HepG2 (cell line): ENCODE measurements at regions not wholly inside any gene's neighbourhood (a gene's known extent, or its start where the extent isn't known, plus 50 kb on each side); places are given as distances from the start of the nearest gene placed in this dataset.

Experiments
- ATAC-seq: fragments of 200-7000 bp; cut with Tn5 transposase; 3 replicates; pipeline ENCODE4 v1.9.1; 2020; ENCODE audit warnings: mild to moderate bottlenecking, moderate library complexity
- BruUV-seq: library from RNA; stranded (reverse); fragments of 400-500 nt; replicated peaks from 2 replicates; lab custom pipeline; 2021; lab: Mats Ljungman, UMichigan
- CTCF ChIA-PET: fragments of 300-600 bp; formaldehyde crosslinking; extraction: SDS; loops from one replicate; lab custom pipeline; 2021; ENCODE audit warnings: low total read pairs, inconsistent platforms, low intra/inter-chr PET ratio; lab: Yijun Ruan, JAX
- POLR2A ChIA-PET: fragments of 350-600 bp; sonication (Branson Sonifier 250); formaldehyde crosslinking; loops from one replicate; lab custom pipeline; 2020; ENCODE audit warnings: antibody characterized with exemption, inconsistent platforms; lab: Yijun Ruan, JAX
- DNase-seq: peaks from one replicate; pipeline ENCODE4 v3.0.0-alpha.2; 2015; ENCODE audit warnings: low spot score
- FAIRE-seq: peaks from 3 replicates; lab custom pipeline; 2011; peaks lifted over from hg19 to GRCh38; lab: Jason Lieb, UNC
- H2AFZ ChIP-seq: one replicate; pipeline ENCODE4 v1.6.1; 2011; ENCODE audit warnings: low read length, inconsistent platforms
- H3K27ac ChIP-seq: fragments of 300-600 bp; 3 replicates; pipeline ENCODE4 v1.8.0; 2011; ENCODE audit warnings: mixed run types, mild to moderate bottlenecking, mixed read lengths, low read length, inconsistent platforms; ENCODE audit not compliant: insufficient read depth; ENCODE audit errors: extremely low read length
- H3K27me3 ChIP-seq, 2 experiments: fragments of 200-600 bp in 1 of 2; 2 replicates in 1 of 2; 3 replicates in 1 of 2; pipeline versions ENCODE4 v1.6.0 to v1.8.0; 2011; ENCODE audit warnings: low read length in 2 of 2, mild to moderate bottlenecking in 2 of 2, moderate library complexity in 2 of 2, inconsistent platforms in 1 of 2; ENCODE audit not compliant: insufficient read depth in 2 of 2, control insufficient read depth in 1 of 2
- H3K36me3 ChIP-seq, 2 experiments: fragments of 200-600 bp in 1 of 2; replicated peaks in 1 of 2; 2 replicates in 1 of 2; 3 replicates in 1 of 2; pipeline versions ENCODE4 v1.5.1 to v1.8.0; 2011; ENCODE audit warnings: low read length in 2 of 2, inconsistent platforms in 1 of 2; ENCODE audit not compliant: insufficient read depth in 2 of 2, control insufficient read depth in 1 of 2
- H3K4me1 ChIP-seq: 2 replicates; pipeline ENCODE4 v1.5.1; 2012; ENCODE audit warnings: low read length, inconsistent platforms; ENCODE audit not compliant: insufficient read depth
- H3K4me2 ChIP-seq: 2 replicates; pipeline ENCODE4 v1.6.0; 2011; ENCODE audit warnings: low read depth, low read length, inconsistent platforms
- H3K4me3 ChIP-seq, 3 experiments: fragments of 200-600 bp in 1 of 3; sonication (generic), shearing (Covaris generic) in 1 of 3; replicated peaks in 1 of 3; 2 replicates each; pipeline ENCODE4 v1.5.1; 2011 to 2016; ENCODE audit warnings: low read length in 3 of 3, inconsistent platforms in 2 of 3, low read depth in 2 of 3, mild to moderate bottlenecking in 2 of 3, control low read depth in 1 of 3, mixed read lengths in 1 of 3; ENCODE audit not compliant: insufficient read depth in 1 of 3
- H3K79me2 ChIP-seq: one replicate; pipeline ENCODE4 v1.6.1; 2011; ENCODE audit warnings: low read length, inconsistent platforms; ENCODE audit not compliant: insufficient read depth
- H3K9ac ChIP-seq: 2 replicates; pipeline ENCODE4 v1.6.0; 2011; ENCODE audit warnings: mild to moderate bottlenecking, low read depth, low read length, inconsistent platforms; ENCODE audit not compliant: insufficient read depth
- H3K9me3 ChIP-seq: 2 replicates; pipeline ENCODE4 v1.5.1; 2012; ENCODE audit warnings: mild to moderate bottlenecking, low read length
- H4K20me1 ChIP-seq: 2 replicates; pipeline ENCODE4 v1.6.0; 2011; ENCODE audit warnings: inconsistent platforms, mild to moderate bottlenecking, low read length, moderate library complexity; ENCODE audit not compliant: insufficient read depth
- KAT8 ChIP-seq: IDR thresholded peaks from 2 replicates; pipeline ENCODE4 v1.6.1; 2016; ENCODE audit warnings: missing genetic modification reagents, missing compliant biosample characterization
- ONECUT2 ChIP-seq: sonication (generic); formaldehyde crosslinking; IDR thresholded peaks from 2 replicates; pipeline ENCODE4 v1.4.0; 2020; ENCODE audit warnings: missing genetic modification reagents
- SOX5 ChIP-seq: IDR thresholded peaks from 2 replicates; pipeline ENCODE4 v1.6.1; 2016; ENCODE audit warnings: borderline replicate concordance
- SP1 ChIP-seq, 2 experiments: fragments of 450-650 bp in 1 of 2; sonication (generic) in 1 of 2; formaldehyde crosslinking in 1 of 2; IDR thresholded peaks; 2 replicates each; pipeline versions ENCODE4 v1.4.0 to v1.6.1; 2016 to 2020; ENCODE audit warnings: missing genetic modification reagents in 1 of 2
- ZMYM4 ChIP-seq: sonication (generic); formaldehyde crosslinking; IDR thresholded peaks from 2 replicates; pipeline ENCODE4 v1.8.1; 2023; ENCODE audit warnings: mild to moderate bottlenecking, missing genetic modification reagents
- ZNF224 ChIP-seq: sonication (generic); formaldehyde crosslinking; IDR thresholded peaks from 2 replicates; pipeline ENCODE4 v1.5.0; 2020; ENCODE audit warnings: mild to moderate bottlenecking, missing genetic modification reagents
- ZNF329 ChIP-seq: sonication (generic); formaldehyde crosslinking; IDR thresholded peaks from 2 replicates; pipeline ENCODE4 v1.9.0; 2021; ENCODE audit warnings: low read depth, mild to moderate bottlenecking, missing genetic modification reagents
- ZNF543 ChIP-seq: sonication (generic); formaldehyde crosslinking; IDR thresholded peaks from 2 replicates; pipeline ENCODE4 v1.4.0; 2020; ENCODE audit warnings: mild to moderate bottlenecking, missing genetic modification reagents
- ZNF644 ChIP-seq: IDR thresholded peaks from 2 replicates; pipeline ENCODE4 v1.6.1; 2016; ENCODE audit warnings: low read depth
- ZNF784 ChIP-seq: sonication (generic); formaldehyde crosslinking; IDR thresholded peaks from 2 replicates; pipeline ENCODE4 v1.5.1; 2020; ENCODE audit warnings: missing genetic modification reagents, mild to moderate bottlenecking, borderline replicate concordance
- WGBS: methylation state at CpG from one replicate; pipeline ENCODE4 v1.1.6; 2017; ENCODE audit warnings: low lambda C conversion rate; 5-methylcytosine and 5-hydroxymethylcytosine counted together
- in situ Hi-C: cut with HindIII; loops from 2 replicates; pipeline ENCODE4 v1.10.0; 2017; ENCODE audit warnings: low pct_unique_long_range_greater_than_20kb; ENCODE audit not compliant: extremely low pct_ligation_motif_present
- intact Hi-C: fragments of 100-400 bp; cut with micrococcal nuclease; formaldehyde crosslinking; loops from one replicate; pipeline ENCODE4 v1.10.0; 2022; ENCODE audit not compliant: unreplicated experiment
- TF ChIP-seq, protein P1 (sequence below): sonication (generic); formaldehyde crosslinking; IDR thresholded peaks from 2 replicates; pipeline ENCODE4 v1.4.0; 2020; ENCODE audit warnings: mild to moderate bottlenecking, missing genetic modification reagents
- TF ChIP-seq, protein P2 (sequence below): IDR thresholded peaks from 2 replicates; pipeline ENCODE4 v1.6.1; 2016

DNA sequence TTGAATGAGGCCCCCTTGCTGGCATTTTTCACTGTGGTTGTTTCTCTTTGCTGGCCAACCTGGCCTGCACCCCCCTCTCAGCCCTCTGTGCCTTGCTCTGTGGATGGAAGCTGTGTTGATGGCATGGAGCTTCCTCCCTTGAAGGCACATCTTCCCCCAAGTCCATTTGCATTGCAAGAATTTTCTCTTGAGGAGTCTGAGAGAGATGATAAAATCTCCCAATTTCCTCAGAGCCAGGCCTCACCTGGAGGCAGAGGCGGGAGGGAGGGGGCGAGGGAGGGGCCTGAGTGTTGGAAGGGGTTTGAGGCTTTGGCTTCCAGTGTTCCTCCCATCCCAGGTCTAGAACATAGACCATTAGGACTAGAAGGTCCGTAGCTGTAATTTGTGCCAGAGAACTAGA is 175.1 kb downstream of the SCP2D1 start (continued):
- no peak for TF ChIP-seq KAT8

- Histone ChIP-seq H4K20me1 (no peaks in the 10 kb centered on the region), H2AFZ (no peak overlapping the region), H3K9ac (no peak overlapping the region), H3K4me3 (no peak overlapping the region), H3K4me2 (no peak overlapping the region), H3K36me3 (no peaks in the 10 kb centered on the region), H3K79me2 (no peaks in the 10 kb centered on the region), H3K9me3 (peaks cover 33% of the 10 kb centered on the region), H3K27ac (no peak overlapping the region), H3K4me1 (peaks cover 5% of the 10 kb centered on the region; the same call in 1 of the 2 replicates), H3K27me3 (no peaks in the 10 kb centered on the region)
- 30% methylated on average over 9 of the region's 10 CpGs for WGBS
- BruUV-seq = no TSS peak
- intact Hi-C loops (no loop called here), in situ Hi-C loops (no loop called here)
- DNase-seq = no peak
- TF ChIP-seq ZNF224 (no peak), ZNF644 (no peak), SP1 (IDR thresholded peaks at IDR 0.05) (no peak), SP1 (CRISPR knock-in tag; IDR thresholded peaks at IDR 0.05) (no peak), ONECUT2 (CRISPR knock-in tag) (no peak), SOX5 (CRISPR knock-in tag) (no peak), ZNF784 (no peak), ZMYM4 (no peak), ZNF329 (CRISPR knock-in tag) (no peak), ZNF543 (no peak)
- TF ChIP-seq, protein P1, sequence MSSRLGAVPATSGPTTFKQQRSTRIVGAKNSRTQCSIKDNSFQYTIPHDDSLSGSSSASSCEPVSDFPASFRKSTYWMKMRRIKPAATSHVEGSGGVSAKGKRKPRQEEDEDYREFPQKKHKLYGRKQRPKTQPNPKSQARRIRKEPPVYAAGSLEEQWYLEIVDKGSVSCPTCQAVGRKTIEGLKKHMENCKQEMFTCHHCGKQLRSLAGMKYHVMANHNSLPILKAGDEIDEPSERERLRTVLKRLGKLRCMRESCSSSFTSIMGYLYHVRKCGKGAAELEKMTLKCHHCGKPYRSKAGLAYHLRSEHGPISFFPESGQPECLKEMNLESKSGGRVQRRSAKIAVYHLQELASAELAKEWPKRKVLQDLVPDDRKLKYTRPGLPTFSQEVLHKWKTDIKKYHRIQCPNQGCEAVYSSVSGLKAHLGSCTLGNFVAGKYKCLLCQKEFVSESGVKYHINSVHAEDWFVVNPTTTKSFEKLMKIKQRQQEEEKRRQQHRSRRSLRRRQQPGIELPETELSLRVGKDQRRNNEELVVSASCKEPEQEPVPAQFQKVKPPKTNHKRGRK (CRISPR knock-in tag) = no peak
- TF ChIP-seq, protein P2, sequence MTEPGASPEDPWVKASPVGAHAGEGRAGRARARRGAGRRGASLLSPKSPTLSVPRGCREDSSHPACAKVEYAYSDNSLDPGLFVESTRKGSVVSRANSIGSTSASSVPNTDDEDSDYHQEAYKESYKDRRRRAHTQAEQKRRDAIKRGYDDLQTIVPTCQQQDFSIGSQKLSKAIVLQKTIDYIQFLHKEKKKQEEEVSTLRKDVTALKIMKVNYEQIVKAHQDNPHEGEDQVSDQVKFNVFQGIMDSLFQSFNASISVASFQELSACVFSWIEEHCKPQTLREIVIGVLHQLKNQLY (CRISPR knock-in tag) = no peak
- FAIRE-seq = no peak
- ChIA-PET CTCF (no interaction called here), POLR2A (no interaction called here)
- no peak for ATAC-seq
Observed at GRCh38 chr20:18989736-18990474, 176.3 kb downstream of the SCP2D1 start.
